Osteoblast (primary cell): ENCODE measurements at regions not wholly inside any gene's neighbourhood (a gene's known extent, or its start where the extent isn't known, plus 50 kb on each side); places are given as distances from the start of the nearest gene placed in this dataset.

ENCODE experiments used
- DNase-seq: peaks from one replicate; pipeline ENCODE4 v3.0.0; 2011; ENCODE audit warnings: low spot score, mixed read lengths; ENCODE audit not compliant: insufficient read length; ENCODE audit errors: missing footprints
- H2AFZ ChIP-seq: 2 replicates; pipeline ENCODE4 v1.6.0; 2011; ENCODE audit warnings: mild to moderate bottlenecking, low read length
- H3K27ac ChIP-seq: 2 replicates; pipeline ENCODE4 v1.5.1; 2011; ENCODE audit warnings: mild to moderate bottlenecking, low read depth, low read length, moderate library complexity
- H3K27me3 ChIP-seq: 2 replicates; pipeline ENCODE4 v1.6.0; 2012; ENCODE audit warnings: mild to moderate bottlenecking, control low read depth, inconsistent platforms, low read length, moderate library complexity; ENCODE audit not compliant: insufficient read depth
- H3K36me3 ChIP-seq: 2 replicates; pipeline ENCODE4 v1.5.1; 2011; ENCODE audit warnings: mild to moderate bottlenecking, low read length, control low read depth, moderate library complexity; ENCODE audit not compliant: insufficient read depth
- H3K4me1 ChIP-seq: 2 replicates; pipeline ENCODE4 v1.5.1; 2011; ENCODE audit warnings: mild to moderate bottlenecking, low read length, control low read depth, moderate library complexity; ENCODE audit not compliant: insufficient read depth
- H3K4me2 ChIP-seq: 2 replicates; pipeline ENCODE4 v1.6.0; 2011; ENCODE audit warnings: mild to moderate bottlenecking, low read length; ENCODE audit not compliant: insufficient read depth
- H3K4me3 ChIP-seq: fragments of 200-600 bp; sonication (generic); 3 replicates; pipeline ENCODE4 v1.5.1; 2012; ENCODE audit warnings: mild to moderate bottlenecking, low read length, inconsistent platforms; ENCODE audit not compliant: insufficient read depth
- H3K79me2 ChIP-seq: 2 replicates; pipeline ENCODE4 v1.6.0; 2012; ENCODE audit warnings: mild to moderate bottlenecking, low read length, control low read depth, inconsistent platforms; ENCODE audit not compliant: insufficient read depth
- H3K9me3 ChIP-seq: 2 replicates; pipeline ENCODE4 v1.5.1; 2011; ENCODE audit warnings: low read depth, low read length, control low read depth
- H4K20me1 ChIP-seq: 2 replicates; pipeline ENCODE4 v1.6.0; 2012; ENCODE audit warnings: mild to moderate bottlenecking, low read length, control low read depth; ENCODE audit not compliant: insufficient read depth
- TF ChIP-seq, protein P1 (sequence below): IDR thresholded peaks from 2 replicates; pipeline ENCODE4 v1.5.1; 2011; ENCODE audit warnings: mild to moderate bottlenecking, low read depth, low read length, moderate library complexity; ENCODE audit errors: extremely low read depth

DNA sequence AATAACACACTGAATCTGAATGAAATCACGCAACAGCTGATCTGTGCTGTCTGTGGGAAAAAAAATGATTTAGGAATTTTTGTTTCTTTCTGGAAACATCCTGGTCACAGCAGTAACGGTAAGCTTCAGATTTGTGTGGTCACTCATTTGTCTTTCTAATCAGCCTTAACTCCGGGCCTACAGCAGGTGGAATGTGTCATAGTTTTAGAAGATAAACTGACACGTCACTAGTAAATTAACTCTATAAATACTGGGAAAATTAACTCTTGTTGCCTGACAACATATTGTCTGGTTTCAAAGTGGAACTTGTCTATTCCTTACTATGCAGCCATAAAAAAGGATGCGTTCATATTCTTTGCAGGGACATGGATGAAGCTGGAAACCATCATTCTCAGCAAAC lies 58.1 kb upstream of the NCK2 start:
- no peak overlapping the region for H3K4me2 ChIP-seq
- H3K9me3 ChIP-seq: no peaks in the 10 kb centered on the region
- H3K36me3 ChIP-seq: no peaks in the 10 kb centered on the region
- no peak for DNase-seq
- TF ChIP-seq, protein P1, sequence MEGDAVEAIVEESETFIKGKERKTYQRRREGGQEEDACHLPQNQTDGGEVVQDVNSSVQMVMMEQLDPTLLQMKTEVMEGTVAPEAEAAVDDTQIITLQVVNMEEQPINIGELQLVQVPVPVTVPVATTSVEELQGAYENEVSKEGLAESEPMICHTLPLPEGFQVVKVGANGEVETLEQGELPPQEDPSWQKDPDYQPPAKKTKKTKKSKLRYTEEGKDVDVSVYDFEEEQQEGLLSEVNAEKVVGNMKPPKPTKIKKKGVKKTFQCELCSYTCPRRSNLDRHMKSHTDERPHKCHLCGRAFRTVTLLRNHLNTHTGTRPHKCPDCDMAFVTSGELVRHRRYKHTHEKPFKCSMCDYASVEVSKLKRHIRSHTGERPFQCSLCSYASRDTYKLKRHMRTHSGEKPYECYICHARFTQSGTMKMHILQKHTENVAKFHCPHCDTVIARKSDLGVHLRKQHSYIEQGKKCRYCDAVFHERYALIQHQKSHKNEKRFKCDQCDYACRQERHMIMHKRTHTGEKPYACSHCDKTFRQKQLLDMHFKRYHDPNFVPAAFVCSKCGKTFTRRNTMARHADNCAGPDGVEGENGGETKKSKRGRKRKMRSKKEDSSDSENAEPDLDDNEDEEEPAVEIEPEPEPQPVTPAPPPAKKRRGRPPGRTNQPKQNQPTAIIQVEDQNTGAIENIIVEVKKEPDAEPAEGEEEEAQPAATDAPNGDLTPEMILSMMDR: no peak
- H3K4me3 ChIP-seq: no peak overlapping the region
- H3K27me3 ChIP-seq: no peaks in the 10 kb centered on the region
- no peak overlapping the region for H3K27ac ChIP-seq
- H4K20me1 ChIP-seq: no peaks in the 10 kb centered on the region
- no peak overlapping the region for H2AFZ ChIP-seq
- no peaks in the 10 kb centered on the region for H3K79me2 ChIP-seq
- no peaks in the 10 kb centered on the region for H3K4me1 ChIP-seq

GRCh38 chr2:105683011-105683492 lies 61.7 kb upstream of the NCK2 start:
- DNase-seq: no peak
- Histone ChIP-seq H3K4me1 (no peaks in the 10 kb centered on the region), H3K4me2 (no peak overlapping the region), H3K79me2 (no peaks in the 10 kb centered on the region), H3K27ac (no peak overlapping the region), H4K20me1 (no peaks in the 10 kb centered on the region), H2AFZ (no peak overlapping the region), H3K36me3 (no peaks in the 10 kb centered on the region), H3K27me3 (peaks cover 2% of the 10 kb centered on the region), H3K4me3 (no peak overlapping the region), H3K9me3 (no peaks in the 10 kb centered on the region)
- TF ChIP-seq, protein P1: no peak

DNA sequence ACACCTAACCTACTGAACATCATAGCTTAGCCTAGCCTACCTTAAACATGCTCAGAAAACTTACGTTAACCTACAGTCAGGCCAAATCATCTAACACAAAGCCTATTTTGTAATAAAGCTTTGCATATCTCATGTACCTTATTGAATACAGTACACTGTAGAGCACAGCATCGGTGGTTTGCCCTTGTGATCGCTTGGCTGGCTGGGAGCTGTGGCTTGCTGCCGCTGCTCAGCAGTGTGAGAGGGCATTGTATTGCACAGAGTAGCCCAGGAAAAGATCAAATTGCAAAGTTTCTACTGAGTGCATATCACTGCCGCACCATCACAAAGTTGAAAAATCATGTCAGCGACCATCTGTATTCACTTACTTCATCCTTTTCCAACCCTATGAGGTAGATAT lies 62.3 kb upstream of the NCK2 start:
- no peak overlapping the region for H3K27ac ChIP-seq
- no peaks in the 10 kb centered on the region for H4K20me1 ChIP-seq
- no peaks in the 10 kb centered on the region for H3K36me3 ChIP-seq
- no peaks in the 10 kb centered on the region for H3K9me3 ChIP-seq
- H3K4me2 ChIP-seq: no peak overlapping the region
- H2AFZ ChIP-seq: no peak overlapping the region
- TF ChIP-seq, protein P1: no peak
- H3K4me1 ChIP-seq: no peaks in the 10 kb centered on the region
- no peaks in the 10 kb centered on the region for H3K79me2 ChIP-seq
- H3K4me3 ChIP-seq: no peak overlapping the region
- H3K27me3 ChIP-seq: peaks cover 2% of the 10 kb centered on the region
- DNase-seq: no peak

DNA sequence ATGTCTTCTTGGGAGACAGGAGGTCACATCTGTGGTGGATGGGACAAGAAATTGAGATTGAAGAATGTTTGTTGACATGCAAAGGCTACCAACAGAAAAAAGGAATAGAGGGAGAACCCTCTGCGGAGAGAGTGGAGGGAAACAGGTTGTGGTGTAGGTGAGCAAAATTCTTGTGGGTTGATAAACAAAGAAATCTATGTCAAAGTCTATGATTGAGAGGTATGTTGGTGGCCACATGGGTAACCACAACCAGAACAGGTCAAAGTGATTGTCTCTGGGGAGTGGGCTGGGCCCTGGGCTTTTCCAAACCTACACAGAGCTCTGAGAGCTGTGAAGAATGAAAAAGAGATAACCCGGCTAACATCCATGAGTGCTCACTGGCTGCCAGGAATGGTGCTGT lies 62.8 kb upstream of the NCK2 start:
- no peaks in the 10 kb centered on the region for H4K20me1 ChIP-seq
- H2AFZ ChIP-seq: no peak overlapping the region
- no peak overlapping the region for H3K4me3 ChIP-seq
- H3K27ac ChIP-seq: no peak overlapping the region
- H3K4me2 ChIP-seq: no peak overlapping the region
- no peaks in the 10 kb centered on the region for H3K4me1 ChIP-seq
- no peaks in the 10 kb centered on the region for H3K9me3 ChIP-seq
- no peaks in the 10 kb centered on the region for H3K36me3 ChIP-seq
- no peaks in the 10 kb centered on the region for H3K79me2 ChIP-seq
- DNase-seq: no peak
- TF ChIP-seq, protein P1: no peak
- H3K27me3 ChIP-seq: peaks cover 2% of the 10 kb centered on the region
